Liver (tissue), 7 donors: ENCODE measurements at regions not wholly inside any gene's neighbourhood (a gene's known extent, or its start where the extent isn't known, plus 50 kb on each side); places are given as distances from the start of the nearest gene placed in this dataset. TPM values are rescaled to one million over a fixed set of nuclear protein-coding genes. Genes with fewer than 3 reads are reported as not detected.
"Not testable (repeated sequence)": the region's sequence is repeated elsewhere in the genome, so short reads cannot be mapped to it uniquely, and the experiment has no call there.

Experiments
- DNase-seq: peaks from one replicate; pipeline ENCODE4 v3.0.0-alpha.2; 2017; ENCODE audit warnings: low spot score
- H3K27ac ChIP-seq, 2 donors: one replicate each; pipeline ENCODE4 v1.7.0; 2013; ENCODE audit warnings: inconsistent platforms in 2 of 2, low read length in 2 of 2, control low read depth in 1 of 2, low read depth in 1 of 2, mild to moderate bottlenecking in 1 of 2
- H3K27me3 ChIP-seq, 4 donors: one replicate each; pipeline versions ENCODE4 v1.6.1 to v1.7.0; 2013; ENCODE audit warnings: low read length in 3 of 4, inconsistent platforms in 1 of 4, mild to moderate bottlenecking in 1 of 4, moderate library complexity in 1 of 4; ENCODE audit not compliant: control insufficient read depth in 4 of 4, insufficient read depth in 4 of 4
- H3K36me3 ChIP-seq, 4 donors: one replicate each; pipeline versions ENCODE4 v1.6.1 to v1.7.0; 2013; ENCODE audit warnings: low read length in 3 of 4, mild to moderate bottlenecking in 3 of 4, low read depth in 1 of 4, moderate library complexity in 1 of 4; ENCODE audit not compliant: control insufficient read depth in 4 of 4, insufficient read depth in 3 of 4
- H3K4me1 ChIP-seq, 4 donors: one replicate each; pipeline versions ENCODE4 v1.6.1 to v1.7.0; 2013; ENCODE audit warnings: low read length in 3 of 4, mild to moderate bottlenecking in 3 of 4, moderate library complexity in 1 of 4; ENCODE audit not compliant: control insufficient read depth in 4 of 4, insufficient read depth in 4 of 4
- H3K4me3 ChIP-seq, 3 donors: one replicate each; pipeline versions ENCODE4 v1.6.1 to v1.7.0; 2013; ENCODE audit warnings: low read length in 3 of 3, control low read depth in 1 of 3, low read depth in 1 of 3, mild to moderate bottlenecking in 1 of 3
- H3K9ac ChIP-seq, 2 donors: one replicate each; pipeline ENCODE4 v1.7.0; 2013; ENCODE audit warnings: low read length in 2 of 2, mild to moderate bottlenecking in 2 of 2, moderate library complexity in 2 of 2, control low read depth in 1 of 2, low read depth in 1 of 2
- H3K9me3 ChIP-seq, 4 donors: one replicate each; pipeline versions ENCODE4 v1.6.1 to v1.7.0; 2013; ENCODE audit warnings: low read length in 3 of 4; ENCODE audit not compliant: control insufficient read depth in 4 of 4
- WGBS: extraction: QIAGEN DNeasy Blood & Tissue Kit; methylation state at CpG from one replicate; pipeline ENCODE4 v1.1.7; 2013; 5-methylcytosine and 5-hydroxymethylcytosine counted together
- small RNA-seq: library from RNA; depleted of rRNA; stranded (forward); fragments of <200 nt; gene quantifications from one replicate; pipeline ENCODE3, GENCODE V24; 2014
- donor health status: healthy.
- donor health status: healthy.
- donor health status: healthy.

DNA sequence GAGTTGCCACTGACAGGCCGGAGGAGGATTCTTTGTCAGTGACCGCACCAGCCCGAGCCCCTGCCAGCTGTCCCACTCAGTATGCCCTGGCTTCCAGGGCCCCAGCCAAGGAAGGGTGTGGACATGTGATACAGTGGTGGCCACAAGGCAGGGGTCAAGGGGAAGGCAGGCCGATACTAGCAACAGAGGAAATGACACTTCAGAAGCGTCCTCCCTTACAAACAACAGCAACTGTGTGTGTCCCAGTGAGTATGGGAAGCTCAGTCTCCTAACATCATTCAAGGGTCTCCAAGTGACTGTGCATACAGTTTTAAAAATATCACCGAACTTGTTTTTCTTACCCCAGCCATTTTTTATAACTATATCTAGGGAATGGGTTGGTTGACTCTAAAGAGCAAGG is 63.7 kb upstream of the SOX11 start:
- H3K27me3 ChIP-seq, H3K9me3 ChIP-seq, H3K27ac ChIP-seq, H3K9ac ChIP-seq, H3K4me1 ChIP-seq, H3K4me3 ChIP-seq, H3K36me3 ChIP-seq, DNase-seq: not testable (repeated sequence)
- 22% methylated on average over 2 of the region's 6 CpGs for WGBS

DNA sequence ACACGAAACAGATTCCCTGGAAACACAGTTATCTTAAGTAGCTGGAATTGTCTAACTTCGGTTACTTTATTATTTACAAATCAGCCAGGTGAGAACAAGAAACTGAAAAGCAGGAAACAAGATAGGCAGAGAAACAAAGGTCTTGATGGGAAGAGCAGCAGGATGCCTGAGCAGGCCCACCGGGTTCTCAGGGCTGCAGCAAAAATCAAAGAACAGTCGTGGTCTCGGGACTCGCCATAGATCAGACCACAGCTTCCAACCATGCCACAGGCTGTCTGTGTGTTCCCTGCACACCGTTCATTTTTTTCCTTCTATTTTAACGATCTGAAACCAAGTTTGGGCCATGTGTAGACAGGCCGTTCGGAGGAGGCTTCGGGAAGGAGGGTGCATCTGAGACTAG is 62.7 kb upstream of the SOX11 start:
- WGBS, result 65% methylated on average over 11 of the region's 11 CpGs
- H3K4me3 ChIP-seq, DNase-seq, H3K36me3 ChIP-seq, H3K27ac ChIP-seq, H3K27me3 ChIP-seq, H3K9ac ChIP-seq, H3K4me1 ChIP-seq, H3K9me3 ChIP-seq: not testable (repeated sequence)

DNA sequence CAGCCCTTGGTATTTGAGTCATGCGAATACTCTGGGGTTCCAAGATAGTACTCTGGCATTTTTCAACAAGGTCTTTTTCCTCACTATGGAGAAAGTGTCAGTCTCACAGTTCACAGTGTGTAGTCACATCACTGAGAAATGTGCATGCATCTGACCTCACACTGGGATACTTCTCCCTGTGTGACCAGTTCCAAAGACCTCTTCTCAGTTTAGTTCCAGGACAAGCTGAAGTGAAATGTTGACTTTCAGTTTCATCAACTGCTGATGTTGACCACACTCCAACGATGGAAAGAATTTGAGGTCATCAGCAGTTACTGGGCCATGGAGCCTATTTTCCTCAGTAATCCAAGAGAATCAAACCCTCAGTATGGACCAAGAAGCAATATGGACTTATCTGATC is 55.1 kb upstream of the SOX11 start:
- not testable (repeated sequence) for DNase-seq, H3K27ac ChIP-seq, H3K9ac ChIP-seq, H3K4me3 ChIP-seq, H3K36me3 ChIP-seq, H3K27me3 ChIP-seq, H3K4me1 ChIP-seq, H3K9me3 ChIP-seq
- WGBS, result 67% methylated on average over 2 of the region's 2 CpGs

Small RNAs in the stretch of these regions (small RNA-seq; reads per million reads assigned to genes)
- gene RF00322 (not detected), gene RNU6-649P (not detected)
